ENCODE measurements at regions not wholly inside any gene's neighbourhood (a gene's known extent, or its start where the extent isn't known, plus 50 kb on each side); places are given as distances from the start of the nearest gene placed in this dataset.
A peak's percentile ranks its signal among the peaks of the same experiment; 100 is the strongest.
"Not testable (repeated sequence)": the region's sequence is repeated elsewhere in the genome, so short reads cannot be mapped to it uniquely, and the experiment has no call there.

- DNase-seq: no peak
Measured at GRCh38 chr2:49801898-49802450, 647.7 kb upstream of the FSHR start.

- no peak for DNase-seq
Measured at GRCh38 chr2:49798570-49798969, 644.3 kb upstream of the FSHR start.

GRCh38 chr2:49796266-49796665 is 642.0 kb upstream of the FSHR start:
- no peak for DNase-seq

- no peak for DNase-seq
Measured at GRCh38 chr2:49794396-49794795, 640.1 kb upstream of the FSHR start.

- no peak for DNase-seq
Measured at GRCh38 chr2:49788300-49788699, 634.0 kb upstream of the FSHR start.

GRCh38 chr2:49780949-49781348 is 626.6 kb upstream of the FSHR start:
- no peak for DNase-seq

- DNase-seq: no peak
Measured at GRCh38 chr2:49772299-49772970, 618.1 kb upstream of the FSHR start.

GRCh38 chr2:49770919-49771318 is 616.6 kb upstream of the FSHR start:
- DNase-seq: peak; percentile 45

GRCh38 chr2:49767316-49767715 is 613.0 kb upstream of the FSHR start:
- DNase-seq: no peak

- no peak for DNase-seq
Measured at GRCh38 chr2:49755777-49756176, 601.5 kb upstream of the FSHR start.

- no peak for DNase-seq
Measured at GRCh38 chr2:49754381-49754780, 600.1 kb upstream of the FSHR start.

GRCh38 chr2:49753344-49753985 is 599.1 kb upstream of the FSHR start:
- peak; percentile 75 for DNase-seq

- no peak for DNase-seq
Measured at GRCh38 chr2:49737606-49738005, 583.3 kb upstream of the FSHR start.

- DNase-seq: not testable (repeated sequence)
Measured at GRCh38 chr2:49732924-49733323, 578.6 kb upstream of the FSHR start.

GRCh38 chr2:49719241-49719640 is 564.9 kb upstream of the FSHR start:
- no peak for DNase-seq

GRCh38 chr2:49715597-49715996 is 561.3 kb upstream of the FSHR start:
- peak; percentile 14 for DNase-seq

- DNase-seq: peak; percentile 8
Measured at GRCh38 chr2:49714454-49714853, 560.1 kb upstream of the FSHR start.

GRCh38 chr2:49702740-49703139 is 548.4 kb upstream of the FSHR start:
- peak; percentile 66 for DNase-seq

GRCh38 chr2:49693961-49694360 is 539.6 kb upstream of the FSHR start:
- no peak for DNase-seq

- DNase-seq: not testable (repeated sequence)
Measured at GRCh38 chr2:49692022-49692421, 537.7 kb upstream of the FSHR start.

- peak; percentile 60 for DNase-seq
Measured at GRCh38 chr2:49687918-49688317, 533.6 kb upstream of the FSHR start.

- DNase-seq: no peak
Measured at GRCh38 chr2:49686897-49687442, 532.7 kb upstream of the FSHR start.

GRCh38 chr2:49686291-49686690 is 532.0 kb upstream of the FSHR start:
- no peak for DNase-seq

- DNase-seq: no peak
Measured at GRCh38 chr2:49677227-49677626, 522.9 kb upstream of the FSHR start.
